Mesenchymal stem cell (in vitro differentiated cells and primary cell): ENCODE measurements at regions not wholly inside any gene's neighbourhood (a gene's known extent, or its start where the extent isn't known, plus 50 kb on each side); places are given as distances from the start of the nearest gene placed in this dataset.

ENCODE experiments used
- DNase-seq: peaks from one replicate; pipeline ENCODE4 v3.0.0-alpha.2; 2013
- H2AFZ ChIP-seq: one replicate; pipeline ENCODE4 v1.6.1; 2013; ENCODE audit warnings: low read depth, mild to moderate bottlenecking, control low read depth, inconsistent platforms, low read length, moderate library complexity
- H2AK5ac ChIP-seq: 2 replicates; pipeline ENCODE4 v1.6.1; 2013; ENCODE audit warnings: low read length, moderate library complexity, mild to moderate bottlenecking, inconsistent platforms; ENCODE audit not compliant: severe bottlenecking
- H2BK120ac ChIP-seq: one replicate; pipeline ENCODE4 v1.6.1; 2013; ENCODE audit warnings: low read depth, mild to moderate bottlenecking, inconsistent platforms, low read length, moderate library complexity
- H2BK12ac ChIP-seq, 2 experiments: one replicate each; pipeline ENCODE4 v1.6.1; 2013; ENCODE audit warnings: inconsistent platforms in 2 of 2, low read length in 2 of 2, mild to moderate bottlenecking in 2 of 2, moderate library complexity in 2 of 2, control low read depth in 1 of 2
- H2BK15ac ChIP-seq: one replicate; pipeline ENCODE4 v1.6.1; 2013; ENCODE audit warnings: mild to moderate bottlenecking, low read depth, inconsistent platforms; ENCODE audit not compliant: poor library complexity, severe bottlenecking
- H2BK5ac ChIP-seq: 2 replicates; pipeline ENCODE4 v1.6.1; 2013; ENCODE audit warnings: low read depth, mild to moderate bottlenecking, low read length, control low read depth, inconsistent platforms; ENCODE audit not compliant: poor library complexity, severe bottlenecking
- H3K14ac ChIP-seq, 2 experiments: one replicate each; pipeline ENCODE4 v1.6.1; 2013; ENCODE audit warnings: inconsistent platforms in 2 of 2, low read length in 2 of 2, control low read depth in 1 of 2, mild to moderate bottlenecking in 1 of 2, moderate library complexity in 1 of 2
- H3K18ac ChIP-seq, 2 experiments: one replicate each; pipeline ENCODE4 v1.6.1; 2013; ENCODE audit warnings: inconsistent platforms in 2 of 2, low read length in 2 of 2, control low read depth in 1 of 2, low read depth in 1 of 2, mild to moderate bottlenecking in 1 of 2
- H3K23ac ChIP-seq, 2 experiments: one replicate each; pipeline ENCODE4 v1.6.1; 2013; ENCODE audit warnings: inconsistent platforms in 2 of 2, low read length in 2 of 2, mild to moderate bottlenecking in 2 of 2, moderate library complexity in 2 of 2, control low read depth in 1 of 2
- H3K27ac ChIP-seq: 2 replicates; pipeline ENCODE4 v1.5.1; 2013; ENCODE audit warnings: mild to moderate bottlenecking, moderate library complexity, low read length, control low read depth, inconsistent platforms; ENCODE audit not compliant: poor library complexity, severe bottlenecking
- H3K27me3 ChIP-seq, 2 experiments: 2 replicates each; pipeline versions ENCODE4 v1.6.1 to v1.7.0; 2013; ENCODE audit warnings: low read length in 2 of 2, mild to moderate bottlenecking in 2 of 2, moderate library complexity in 2 of 2, control low read depth in 1 of 2, inconsistent platforms in 1 of 2; ENCODE audit not compliant: control insufficient read depth in 1 of 2, insufficient read depth in 1 of 2
- H3K36me3 ChIP-seq, 2 experiments: 2 replicates each; pipeline versions ENCODE4 v1.6.1 to v1.7.0; 2013; ENCODE audit warnings: low read length in 2 of 2, control low read depth in 1 of 2, inconsistent platforms in 1 of 2, low read depth in 1 of 2, mild to moderate bottlenecking in 1 of 2; ENCODE audit not compliant: insufficient read depth in 2 of 2, control insufficient read depth in 1 of 2
- H3K4ac ChIP-seq, 2 experiments: one replicate each; pipeline ENCODE4 v1.6.1; 2013; ENCODE audit warnings: inconsistent platforms in 2 of 2, low read length in 2 of 2, mild to moderate bottlenecking in 2 of 2, moderate library complexity in 2 of 2, control low read depth in 1 of 2, low read depth in 1 of 2
- H3K4me1 ChIP-seq: 2 replicates; pipeline ENCODE4 v1.6.1; 2013; ENCODE audit warnings: low read depth, low read length, control low read depth; ENCODE audit not compliant: control insufficient read depth, insufficient read depth
- H3K4me2 ChIP-seq: 2 replicates; pipeline ENCODE4 v1.6.1; 2013; ENCODE audit warnings: low read length, mild to moderate bottlenecking, inconsistent platforms; ENCODE audit not compliant: poor library complexity, severe bottlenecking
- H3K4me3 ChIP-seq, 2 experiments: 2 replicates each; pipeline versions ENCODE4 v1.5.1 to v1.7.0; 2013; ENCODE audit warnings: low read length in 2 of 2, mild to moderate bottlenecking in 2 of 2, control low read depth in 1 of 2, low read depth in 1 of 2; ENCODE audit not compliant: insufficient read depth in 1 of 2
- H3K79me1 ChIP-seq: replicated peaks from 2 replicates; pipeline ENCODE4 v1.6.1; 2013; ENCODE audit warnings: mild to moderate bottlenecking, control low read depth, low read length, inconsistent platforms; ENCODE audit not compliant: poor library complexity, severe bottlenecking
- H3K9ac ChIP-seq: 2 replicates; pipeline ENCODE4 v1.7.0; 2013; ENCODE audit warnings: mild to moderate bottlenecking, low read length, moderate library complexity
- H3K9me3 ChIP-seq: 2 replicates; pipeline ENCODE4 v1.7.0; 2013; ENCODE audit warnings: mild to moderate bottlenecking, low read length; ENCODE audit not compliant: control insufficient read depth
- H4K8ac ChIP-seq: one replicate; pipeline ENCODE4 v1.6.1; 2013; ENCODE audit warnings: inconsistent platforms, mild to moderate bottlenecking, low read length, moderate library complexity
- H4K91ac ChIP-seq: one replicate; pipeline ENCODE4 v1.6.1; 2013; ENCODE audit warnings: mild to moderate bottlenecking, low read length, inconsistent platforms
- WGBS: methylation state at CpG from one replicate; pipeline ENCODE4 v1.1.7; 2013; ENCODE audit warnings: mixed read lengths; 5-methylcytosine and 5-hydroxymethylcytosine counted together

DNA sequence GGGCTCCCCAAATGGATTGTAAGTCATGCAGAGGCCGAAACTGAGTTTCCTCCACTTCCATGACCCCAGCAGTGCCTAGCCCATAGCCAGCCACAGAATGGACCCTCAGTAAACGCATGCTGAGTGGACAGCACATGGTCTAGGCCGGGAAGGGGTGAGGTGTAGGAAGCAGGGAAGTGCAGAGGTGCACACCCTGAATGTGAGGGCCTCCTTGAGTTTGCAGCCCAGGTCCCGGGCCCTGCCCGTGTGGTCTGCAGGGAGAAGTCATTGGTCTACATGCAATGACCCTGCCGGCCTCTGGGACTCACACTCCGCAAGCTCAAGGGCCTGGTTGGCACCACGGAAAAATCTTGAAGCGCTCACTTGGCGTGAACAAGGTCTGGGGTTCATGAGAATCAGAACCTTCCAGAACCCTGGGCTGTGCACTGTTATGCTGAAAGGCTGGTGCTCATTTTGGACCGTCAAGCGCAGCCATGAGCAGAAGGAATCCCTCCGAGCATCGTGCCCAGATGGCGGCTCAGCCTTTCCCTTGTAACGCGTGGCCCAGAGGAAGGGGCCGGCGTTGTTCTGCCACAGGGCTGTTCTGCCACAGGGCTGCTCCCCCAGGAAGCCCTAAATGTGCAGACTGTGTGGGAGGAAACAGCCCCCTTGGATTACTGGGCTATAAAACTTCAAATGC, 66.4 kb downstream of the PSMG1 start:
- peaks cover 0 to 10% of the 10 kb centered on the region in 2 experiments for H3K27me3 ChIP-seq
- H2AFZ ChIP-seq = no peak overlapping the region
- no peaks in the 10 kb centered on the region for H3K79me1 ChIP-seq
- H3K23ac ChIP-seq = no peak overlapping the region
- H3K4me2 ChIP-seq = no peak overlapping the region
- H3K36me3 ChIP-seq = no peaks in the 10 kb centered on the region
- H3K9me3 ChIP-seq = no peaks in the 10 kb centered on the region
- peak overlapping the region in 1 of 2 experiments; percentile 60 for H2BK12ac ChIP-seq
- H2AK5ac ChIP-seq = no peak overlapping the region
- no peak overlapping the region for H2BK15ac ChIP-seq
- no peak overlapping the region for H2BK5ac ChIP-seq
- peaks cover 19% of the 10 kb centered on the region for H3K4me1 ChIP-seq
- H4K91ac ChIP-seq = no peak overlapping the region
- 97% methylated on average over 19 of the region's 19 CpGs for WGBS
- no peak overlapping the region for H3K4me3 ChIP-seq
- H3K18ac ChIP-seq = no peak overlapping the region
- H3K27ac ChIP-seq = no peak overlapping the region
- no peak overlapping the region for H4K8ac ChIP-seq
- DNase-seq = no peak
- no peak overlapping the region for H3K14ac ChIP-seq
- H3K9ac ChIP-seq = no peak overlapping the region
- no peak overlapping the region for H3K4ac ChIP-seq
- H2BK120ac ChIP-seq = no peak overlapping the region

DNA sequence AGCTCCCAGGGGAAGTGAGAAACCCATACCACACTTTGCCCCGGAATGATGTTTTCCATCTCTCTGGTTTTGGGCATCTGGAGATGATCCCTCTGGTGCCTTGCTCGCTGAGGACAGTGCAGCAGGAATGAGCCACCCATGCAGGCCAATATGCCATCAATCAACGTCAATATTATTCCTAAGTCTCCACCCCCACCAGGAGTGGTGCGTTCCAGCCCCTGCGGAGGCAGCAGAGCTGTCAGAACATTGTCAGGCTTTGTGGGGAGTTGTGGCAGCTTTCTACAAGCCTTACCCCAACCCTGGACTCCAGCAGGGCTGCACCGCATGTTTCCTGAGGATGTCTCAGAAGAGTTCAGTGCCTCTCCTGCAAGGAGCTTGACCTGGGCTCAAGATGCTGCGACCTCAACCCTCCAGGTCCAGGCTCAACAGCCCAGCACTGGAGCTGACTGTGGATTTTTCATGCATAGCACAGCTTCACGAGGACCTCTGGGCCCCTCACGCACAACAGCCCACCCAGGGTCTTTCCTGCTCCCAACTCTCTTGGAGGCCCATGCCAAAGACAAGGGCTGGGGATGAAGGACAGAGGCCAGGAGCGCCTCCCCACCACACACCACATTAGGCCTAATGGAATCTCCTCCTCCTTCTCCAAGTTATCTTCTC, 67.5 kb downstream of the PSMG1 start:
- H2BK15ac ChIP-seq = no peak overlapping the region
- H3K14ac ChIP-seq = no peak overlapping the region
- 87% methylated on average over 10 of the region's 10 CpGs for WGBS
- no peak overlapping the region for H3K27ac ChIP-seq
- no peak overlapping the region for H3K4me2 ChIP-seq
- no peak overlapping the region for H3K23ac ChIP-seq
- H2AFZ ChIP-seq = no peak overlapping the region
- H2BK12ac ChIP-seq = peak overlapping the region; percentile 33 to 51
- peak overlapping the region; percentile 33 for H2AK5ac ChIP-seq
- no peak overlapping the region for H2BK120ac ChIP-seq
- no peak for DNase-seq
- no peak overlapping the region for H2BK5ac ChIP-seq
- H3K9me3 ChIP-seq = no peaks in the 10 kb centered on the region
- no peak overlapping the region for H3K4me3 ChIP-seq
- peak overlapping the region in 1 of 2 experiments; percentile 3 for H3K18ac ChIP-seq
- H3K79me1 ChIP-seq = no peaks in the 10 kb centered on the region
- peaks cover 0 to 10% of the 10 kb centered on the region in 2 experiments for H3K27me3 ChIP-seq
- H4K8ac ChIP-seq = no peak overlapping the region
- peaks cover 19% of the 10 kb centered on the region for H3K4me1 ChIP-seq
- H3K36me3 ChIP-seq = no peaks in the 10 kb centered on the region
- H3K4ac ChIP-seq = no peak overlapping the region
- no peak overlapping the region for H3K9ac ChIP-seq
- peak overlapping the region; percentile 19 for H4K91ac ChIP-seq

DNA sequence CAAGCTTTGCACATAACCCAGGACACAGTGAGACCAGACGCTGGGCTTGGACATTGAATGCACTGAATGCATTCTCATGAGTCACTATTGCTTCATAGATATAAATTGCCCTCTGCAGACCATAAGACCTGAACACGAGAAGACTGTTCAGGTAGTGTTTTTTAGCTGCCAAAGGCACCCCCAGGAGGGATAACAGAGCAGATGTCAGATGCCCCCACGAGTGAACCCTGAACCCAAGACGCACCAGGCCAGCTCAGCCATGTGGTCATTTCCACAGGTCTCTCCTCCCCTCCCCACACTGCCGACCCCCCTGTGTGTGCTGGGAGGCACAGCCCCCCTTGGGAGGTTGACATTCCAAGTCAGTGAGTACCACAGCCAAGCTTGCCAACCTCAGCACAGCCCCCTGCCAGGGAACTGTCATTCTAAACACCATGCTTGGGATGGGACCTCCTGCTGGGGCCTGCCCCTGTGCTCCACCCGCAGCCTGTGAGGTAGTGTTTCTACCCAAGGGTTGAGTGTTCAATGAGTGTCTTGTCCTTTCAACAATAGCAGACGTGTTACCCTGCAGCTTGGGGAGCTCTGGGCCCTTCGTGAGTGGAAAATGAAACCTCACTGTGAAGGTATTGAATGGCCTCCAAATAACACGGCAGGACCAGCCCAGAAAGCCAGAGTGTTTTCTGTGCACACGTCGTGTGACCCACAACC, 68.2 kb downstream of the PSMG1 start:
- no peak overlapping the region for H3K4me3 ChIP-seq
- H4K91ac ChIP-seq = peak overlapping the region; percentile 48
- H3K18ac ChIP-seq = peak overlapping the region; percentile 34 to 81
- no peaks in the 10 kb centered on the region for H3K36me3 ChIP-seq
- no peak overlapping the region for H2BK5ac ChIP-seq
- peak overlapping the region in 1 of 2 experiments; percentile 72 for H3K14ac ChIP-seq
- H3K79me1 ChIP-seq = no peaks in the 10 kb centered on the region
- H3K9me3 ChIP-seq = no peaks in the 10 kb centered on the region
- WGBS = 64% methylated on average over 11 of the region's 11 CpGs
- no peak overlapping the region for H2BK15ac ChIP-seq
- H3K9ac ChIP-seq = no peak overlapping the region
- H2BK120ac ChIP-seq = no peak overlapping the region
- no peak overlapping the region for H2AK5ac ChIP-seq
- H3K4me2 ChIP-seq = peak overlapping the region; percentile 15
- H3K4me1 ChIP-seq = peaks cover 18% of the 10 kb centered on the region
- no peak overlapping the region for H3K27ac ChIP-seq
- H2BK12ac ChIP-seq = peak overlapping the region; percentile 33 to 51
- H3K4ac ChIP-seq = peak overlapping the region in 1 of 2 experiments; percentile 19
- DNase-seq = peak; percentile 70
- H3K27me3 ChIP-seq = peaks cover 0 to 10% of the 10 kb centered on the region in 2 experiments
- H2AFZ ChIP-seq = no peak overlapping the region
- H3K23ac ChIP-seq = no peak overlapping the region
- H4K8ac ChIP-seq = peak overlapping the region; percentile 74

DNA sequence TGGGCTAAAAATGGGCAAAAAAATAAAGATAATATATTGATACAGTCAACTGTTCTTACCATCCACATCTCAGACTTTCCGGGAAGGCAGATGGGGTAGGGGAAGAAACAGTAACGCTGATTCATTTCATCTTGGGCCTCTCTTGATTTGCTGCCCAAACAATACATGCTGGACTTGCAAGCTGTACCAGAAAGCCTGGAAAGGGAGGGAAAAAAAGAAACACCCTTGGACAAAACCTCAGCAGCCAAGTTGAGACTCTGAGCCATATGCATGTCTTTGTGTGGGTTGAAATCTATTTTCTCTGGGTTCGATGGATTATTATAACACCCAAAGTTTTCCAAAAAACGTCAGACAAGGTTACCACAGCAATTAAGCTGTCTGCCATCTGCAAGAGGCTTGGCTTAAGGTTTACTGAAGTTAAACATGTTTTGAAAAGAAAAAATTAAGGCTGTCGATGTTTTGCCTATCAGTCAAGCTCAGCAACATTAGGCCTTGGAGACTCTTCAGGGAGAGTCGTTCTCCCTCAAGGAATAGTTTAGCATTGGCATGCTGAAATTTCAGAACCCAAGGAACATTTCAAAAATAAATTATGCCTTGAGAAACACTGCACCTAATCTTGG, 71.2 kb downstream of the PSMG1 start:
- H4K8ac ChIP-seq = no peak overlapping the region
- no peaks in the 10 kb centered on the region for H3K36me3 ChIP-seq
- peaks cover 14% of the 10 kb centered on the region for H3K4me1 ChIP-seq
- H3K4me3 ChIP-seq = no peak overlapping the region
- H3K27me3 ChIP-seq = no peaks in the 10 kb centered on the region
- H2BK12ac ChIP-seq = no peak overlapping the region
- H3K9me3 ChIP-seq = no peaks in the 10 kb centered on the region
- WGBS = 97% methylated on average over 5 of the region's 6 CpGs
- H3K4ac ChIP-seq = no peak overlapping the region
- no peak overlapping the region for H2AK5ac ChIP-seq
- H2BK15ac ChIP-seq = no peak overlapping the region
- H3K14ac ChIP-seq = no peak overlapping the region
- no peak overlapping the region for H2BK120ac ChIP-seq
- H3K18ac ChIP-seq = peak overlapping the region in 1 of 2 experiments; percentile 16
- no peak overlapping the region for H3K23ac ChIP-seq
- no peak overlapping the region for H4K91ac ChIP-seq
- H2AFZ ChIP-seq = no peak overlapping the region
- H3K9ac ChIP-seq = peak overlapping the region; percentile 10
- DNase-seq = no peak
- H2BK5ac ChIP-seq = no peak overlapping the region
- H3K4me2 ChIP-seq = no peak overlapping the region
- H3K79me1 ChIP-seq = no peaks in the 10 kb centered on the region
- H3K27ac ChIP-seq = no peak overlapping the region
